GM23248 (cell line): ENCODE measurements at regions not wholly inside any gene's neighbourhood (a gene's known extent, or its start where the extent isn't known, plus 50 kb on each side); places are given as distances from the start of the nearest gene placed in this dataset.

Experiments used
- DNase-seq: peaks from one replicate; pipeline ENCODE4 v3.0.0-alpha.2; 2015
- H2AFZ ChIP-seq: fragments of 200-600 bp; sonication (generic); 2 replicates; pipeline ENCODE4 v1.6.1; 2016; ENCODE audit warnings: antibody characterized with exemption
- H3F3A ChIP-seq: fragments of 200-600 bp; sonication (generic); 2 replicates; pipeline ENCODE4 v1.6.1; 2016; ENCODE audit warnings: mild to moderate bottlenecking, antibody characterized with exemption, mixed run types; ENCODE audit not compliant: insufficient read depth
- H3K27ac ChIP-seq: fragments of 200-600 bp; sonication (generic); 2 replicates; pipeline ENCODE4 v1.5.1; 2016; ENCODE audit warnings: mild to moderate bottlenecking
- H3K27me3 ChIP-seq: fragments of 200-600 bp; sonication (generic); replicated peaks from 2 replicates; pipeline ENCODE4 v1.6.1; 2016; ENCODE audit warnings: mild to moderate bottlenecking; ENCODE audit not compliant: insufficient read depth
- H3K36me3 ChIP-seq: fragments of 200-600 bp; sonication (generic); 2 replicates; pipeline ENCODE4 v1.6.1; 2016; ENCODE audit warnings: low read depth, mild to moderate bottlenecking
- H3K4me1 ChIP-seq: fragments of 200-600 bp; sonication (generic); 2 replicates; pipeline ENCODE4 v1.6.1; 2016; ENCODE audit warnings: mild to moderate bottlenecking; ENCODE audit not compliant: insufficient read depth
- H3K4me2 ChIP-seq: fragments of 200-600 bp; sonication (generic); one replicate; pipeline ENCODE4 v1.6.1; 2016; ENCODE audit warnings: mild to moderate bottlenecking; ENCODE audit not compliant: unreplicated experiment
- H3K4me3 ChIP-seq: fragments of 200-600 bp; sonication (generic); 2 replicates; pipeline ENCODE4 v1.5.1; 2016; ENCODE audit warnings: mild to moderate bottlenecking
- H3K79me2 ChIP-seq: fragments of 200-600 bp; sonication (generic); 2 replicates; pipeline ENCODE4 v1.6.1; 2016; ENCODE audit warnings: mild to moderate bottlenecking; ENCODE audit not compliant: insufficient read depth
- H3K9ac ChIP-seq: fragments of 200-600 bp; sonication (generic); 2 replicates; pipeline ENCODE4 v1.6.1; 2016; ENCODE audit warnings: mild to moderate bottlenecking
- H3K9me2 ChIP-seq: fragments of 200-600 bp; sonication (generic); 2 replicates; pipeline ENCODE4 v1.6.1; 2016; ENCODE audit warnings: mixed run types, mild to moderate bottlenecking, moderate library complexity; ENCODE audit not compliant: insufficient read depth
- H3K9me3 ChIP-seq: fragments of 200-600 bp; sonication (generic); one replicate; pipeline ENCODE4 v1.6.1; 2017; ENCODE audit warnings: low read depth
- H4K20me1 ChIP-seq: fragments of 200-600 bp; sonication (generic); 2 replicates; pipeline ENCODE4 v1.6.0; 2016; ENCODE audit not compliant: insufficient read depth
- EZH2 ChIP-seq: fragments of 200-600 bp; sonication (generic); IDR thresholded peaks from 2 replicates; pipeline ENCODE4 v1.6.1; 2018; ENCODE audit warnings: antibody characterized with exemption, mild to moderate bottlenecking; ENCODE audit not compliant: insufficient read depth, poor library complexity, severe bottlenecking
- EZH2phosphoT487 ChIP-seq: fragments of 200-600 bp; sonication (generic); IDR thresholded peaks from 2 replicates; pipeline ENCODE4 v1.6.1; 2018; ENCODE audit warnings: antibody characterized with exemption, moderate library complexity, mild to moderate bottlenecking, low read depth; ENCODE audit not compliant: insufficient read depth
- WGBS, 2 experiments: methylation state at CpG; one replicate each; pipeline ENCODE4 v1.1.6; 2015 to 2017; ENCODE audit warnings: low lambda C conversion rate in 2 of 2, low coverage in 1 of 2; ENCODE audit errors: missing lambda C conversion rate in 2 of 2; 5-methylcytosine and 5-hydroxymethylcytosine counted together
- in situ Hi-C: fragments of 300-500 bp; cut with MboI; formaldehyde crosslinking; loops from 2 replicates; pipeline ENCODE4 v1.15.0; 2020

DNA sequence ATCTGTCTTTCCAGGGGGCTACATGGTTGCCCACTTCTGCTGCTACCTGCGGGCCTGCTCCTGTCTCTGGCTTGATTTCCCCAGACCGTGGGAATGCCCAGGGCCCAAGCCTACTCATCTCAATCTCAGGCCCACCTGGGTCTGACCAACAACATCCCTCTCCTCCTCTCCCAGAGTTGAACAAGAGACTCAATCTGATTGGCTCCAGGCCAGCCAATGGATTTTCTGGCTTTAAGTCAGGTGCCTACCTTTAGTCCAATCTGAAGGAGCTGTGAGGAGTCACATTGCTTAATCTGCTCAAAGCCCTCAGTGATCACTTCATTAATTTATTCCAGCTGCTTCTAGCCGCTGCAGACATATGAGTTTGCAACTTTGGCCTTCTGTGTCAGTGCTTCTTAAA is 162.4 kb upstream of the KCNG1 start:
- H3K27ac ChIP-seq: no peak overlapping the region
- H3K36me3 ChIP-seq: no peaks in the 10 kb centered on the region
- H3K27me3 ChIP-seq: peaks cover 9% of the 10 kb centered on the region; the same call in 1 of the 2 replicates
- in situ Hi-C loops: no loop called here
- no peak overlapping the region for H3K9ac ChIP-seq
- TF ChIP-seq EZH2phosphoT487: no peak
- TF ChIP-seq EZH2: no peak
- no peak for DNase-seq
- H3K4me1 ChIP-seq: no peaks in the 10 kb centered on the region
- H3K79me2 ChIP-seq: no peaks in the 10 kb centered on the region
- H2AFZ ChIP-seq: no peak overlapping the region
- H3K4me2 ChIP-seq: no peak overlapping the region
- H3K4me3 ChIP-seq: no peak overlapping the region
- 60 to 61% methylated on average over 3 of the region's 3 CpGs for WGBS, 2 experiments
- H3K9me3 ChIP-seq: no peaks in the 10 kb centered on the region
- H3F3A ChIP-seq: no peaks in the 10 kb centered on the region
- H4K20me1 ChIP-seq: no peaks in the 10 kb centered on the region
- H3K9me2 ChIP-seq: no peaks in the 10 kb centered on the region

DNA sequence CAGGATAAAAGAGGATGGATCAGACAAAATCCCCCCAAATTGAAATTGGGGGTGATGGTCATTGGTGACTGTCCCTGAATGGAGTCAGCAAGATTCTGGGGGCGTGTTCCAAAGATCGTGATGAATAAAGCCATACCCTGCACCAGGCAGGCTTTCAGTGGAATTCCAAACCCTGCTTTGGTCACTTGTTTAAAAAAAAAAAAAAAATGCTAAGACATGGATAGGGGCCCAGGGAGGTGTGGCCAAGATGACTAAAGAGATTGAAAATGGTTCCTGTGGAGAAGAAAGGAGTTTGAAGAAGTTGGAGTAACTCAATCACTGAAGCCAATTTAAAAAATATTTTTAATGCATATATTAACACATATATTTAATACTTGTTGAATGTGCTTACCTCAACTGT is 161.4 kb upstream of the KCNG1 start:
- peak; percentile 65 for DNase-seq
- no peaks in the 10 kb centered on the region for H3K9me2 ChIP-seq
- no peaks in the 10 kb centered on the region for H3K36me3 ChIP-seq
- in situ Hi-C loops: no loop called here
- no peak overlapping the region for H2AFZ ChIP-seq
- H3K4me1 ChIP-seq: no peaks in the 10 kb centered on the region
- H3K4me2 ChIP-seq: no peak overlapping the region
- TF ChIP-seq EZH2phosphoT487: no peak
- TF ChIP-seq EZH2: no peak
- H3K79me2 ChIP-seq: no peaks in the 10 kb centered on the region
- H3F3A ChIP-seq: no peaks in the 10 kb centered on the region
- H3K4me3 ChIP-seq: no peak overlapping the region
- H3K9ac ChIP-seq: no peak overlapping the region
- 73 to 80% methylated on average over 2 of the region's 2 CpGs for WGBS, 2 experiments
- H3K27ac ChIP-seq: no peak overlapping the region
- H3K9me3 ChIP-seq: no peaks in the 10 kb centered on the region
- H4K20me1 ChIP-seq: no peaks in the 10 kb centered on the region
- peaks cover 19% of the 10 kb centered on the region for H3K27me3 ChIP-seq

DNA sequence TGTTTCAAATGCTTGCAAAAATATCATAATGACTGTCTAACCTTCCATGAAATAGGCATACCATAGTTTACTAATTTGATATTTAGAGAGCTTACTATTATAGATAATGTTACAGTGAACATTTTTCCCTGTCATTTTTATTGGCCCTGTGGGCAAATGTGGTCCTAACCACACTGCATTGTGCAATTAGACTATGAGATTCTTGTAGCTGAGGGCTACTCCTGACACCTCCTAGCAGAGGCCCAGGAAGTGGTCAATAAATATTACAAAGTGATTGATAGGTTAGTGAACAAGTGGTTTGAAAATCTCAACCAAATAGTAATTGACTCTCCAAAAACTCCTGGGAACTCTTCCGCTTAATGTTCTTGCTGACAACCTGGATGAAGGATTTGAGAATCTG is 160.5 kb upstream of the KCNG1 start:
- H3K9me3 ChIP-seq: no peaks in the 10 kb centered on the region
- H3K27me3 ChIP-seq: peaks cover 27% of the 10 kb centered on the region
- no peaks in the 10 kb centered on the region for H4K20me1 ChIP-seq
- no peak overlapping the region for H2AFZ ChIP-seq
- no peaks in the 10 kb centered on the region for H3K36me3 ChIP-seq
- no peak overlapping the region for H3K27ac ChIP-seq
- TF ChIP-seq EZH2phosphoT487 (no peak), EZH2 (no peak)
- 83 to 90% methylated on average over 1 of the region's 1 CpG for WGBS, 2 experiments
- in situ Hi-C loops: no loop called here
- no peaks in the 10 kb centered on the region for H3K79me2 ChIP-seq
- DNase-seq: no peak
- no peaks in the 10 kb centered on the region for H3F3A ChIP-seq
- no peak overlapping the region for H3K4me3 ChIP-seq
- H3K4me1 ChIP-seq: no peaks in the 10 kb centered on the region
- no peaks in the 10 kb centered on the region for H3K9me2 ChIP-seq
- no peak overlapping the region for H3K9ac ChIP-seq
- H3K4me2 ChIP-seq: no peak overlapping the region

DNA sequence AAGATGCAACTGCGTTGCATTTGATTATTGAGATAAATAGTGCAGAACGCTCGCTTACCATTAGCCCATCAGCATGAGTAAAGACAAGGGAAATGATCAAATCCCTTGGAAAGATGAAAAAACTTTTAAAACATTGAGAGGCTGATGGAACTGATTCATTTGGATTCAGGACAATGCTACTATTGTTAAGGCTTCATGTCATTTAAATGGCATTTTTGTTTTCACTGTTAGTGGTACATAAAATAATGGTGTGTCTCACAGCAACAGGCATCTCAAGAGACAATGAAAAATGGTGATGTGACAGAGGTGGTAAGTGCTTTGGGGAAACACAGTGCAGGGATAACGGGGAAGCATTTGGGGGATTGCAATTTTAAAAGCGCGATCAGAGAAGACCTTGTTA is 159.7 kb upstream of the KCNG1 start:
- Histone ChIP-seq H3K9me2 (no peaks in the 10 kb centered on the region), H3F3A (no peaks in the 10 kb centered on the region), H3K4me3 (no peak overlapping the region), H3K9ac (no peak overlapping the region), H3K4me1 (no peaks in the 10 kb centered on the region), H3K27ac (no peak overlapping the region), H3K79me2 (no peaks in the 10 kb centered on the region), H3K4me2 (no peak overlapping the region), H3K27me3 (peaks cover 29% of the 10 kb centered on the region), H4K20me1 (no peaks in the 10 kb centered on the region), H3K36me3 (no peaks in the 10 kb centered on the region), H2AFZ (no peak overlapping the region), H3K9me3 (no peaks in the 10 kb centered on the region)
- DNase-seq: no peak
- WGBS, 2 experiments: 72 to 80% methylated on average over 6 of the region's 6 CpGs
- TF ChIP-seq EZH2phosphoT487: no peak
- no peak for TF ChIP-seq EZH2
- in situ Hi-C loops: no loop called here

DNA sequence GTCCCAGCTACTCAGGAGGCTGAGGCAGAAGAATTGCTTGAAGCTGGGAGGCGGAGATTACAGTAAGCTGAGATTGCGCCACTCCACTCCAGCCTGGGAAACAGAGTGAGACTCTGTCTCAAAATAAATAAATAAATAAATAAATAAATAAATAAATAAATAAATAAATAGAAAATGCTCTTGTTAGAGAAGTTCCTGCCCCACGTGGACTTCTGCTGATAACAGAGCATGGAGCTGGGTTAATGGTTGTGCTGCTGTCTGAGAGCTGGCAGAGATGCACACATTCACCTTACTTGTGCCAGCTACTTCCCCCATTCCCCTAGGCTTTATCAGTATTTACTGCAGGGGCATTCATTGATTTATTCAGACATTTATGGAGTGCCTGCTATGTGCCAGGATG is 155.2 kb upstream of the KCNG1 start:
- H4K20me1 ChIP-seq: no peaks in the 10 kb centered on the region
- no peaks in the 10 kb centered on the region for H3K36me3 ChIP-seq
- no peak overlapping the region for H3K4me3 ChIP-seq
- DNase-seq: no peak
- no peaks in the 10 kb centered on the region for H3K4me1 ChIP-seq
- H3K9me3 ChIP-seq: no peaks in the 10 kb centered on the region
- no peaks in the 10 kb centered on the region for H3K79me2 ChIP-seq
- no peak overlapping the region for H3K9ac ChIP-seq
- in situ Hi-C loops: no loop called here
- H2AFZ ChIP-seq: no peak overlapping the region
- H3K27ac ChIP-seq: no peak overlapping the region
- H3F3A ChIP-seq: no peaks in the 10 kb centered on the region
- TF ChIP-seq EZH2phosphoT487 (no peak), EZH2 (no peak)
- H3K4me2 ChIP-seq: no peak overlapping the region
- H3K27me3 ChIP-seq: peaks cover 34% of the 10 kb centered on the region
- WGBS, 2 experiments: 73 to 76% methylated on average over 3 of the region's 3 CpGs
- no peaks in the 10 kb centered on the region for H3K9me2 ChIP-seq
